IMR-90 (cell line): ENCODE measurements at regions not wholly inside any gene's neighbourhood (a gene's known extent, or its start where the extent isn't known, plus 50 kb on each side); places are given as distances from the start of the nearest gene placed in this dataset.

ENCODE experiments used
- ATAC-seq: fragments of 200-7000 bp; cut with Tn5 transposase; 2 replicates; pipeline ENCODE4 v1.9.1; 2020; ENCODE audit warnings: low read depth, mild to moderate bottlenecking, moderate library complexity
- BruUV-seq: library from RNA; stranded (reverse); fragments of 400-500 nt; replicated peaks from 2 replicates; lab custom pipeline; 2021; lab: Mats Ljungman, UMichigan
- CTCF ChIA-PET: fragments of 300-600 bp; formaldehyde crosslinking; extraction: SDS; loops from one replicate; lab custom pipeline; 2021; ENCODE audit warnings: antibody characterized with exemption; lab: Yijun Ruan, JAX
- POLR2A ChIA-PET: fragments of 300-600 bp; sonication (Branson Sonifier 250); formaldehyde crosslinking; loops from one replicate; lab custom pipeline; 2022; ENCODE audit warnings: antibody characterized with exemption; ENCODE audit not compliant: unreplicated experiment; lab: Charles Lee
- DNase-seq: peaks from one replicate; pipeline ENCODE4 v3.0.0; 2013
- H2AFZ ChIP-seq: replicated peaks from 2 replicates; pipeline ENCODE3; 2013; ENCODE audit warnings: low read length, mild to moderate bottlenecking; ENCODE audit not compliant: poor library complexity
- H2AK5ac ChIP-seq: 2 replicates; pipeline ENCODE4 v1.6.1; 2013; ENCODE audit warnings: low read depth, low read length, inconsistent platforms
- H2AK9ac ChIP-seq: replicated peaks from 2 replicates; pipeline ENCODE3; 2013; ENCODE audit warnings: mild to moderate bottlenecking, low read depth, low read length, moderate library complexity; ENCODE audit not compliant: poor library complexity
- H2BK120ac ChIP-seq: 2 replicates; pipeline ENCODE4 v1.6.1; 2013; ENCODE audit warnings: low read depth, low read length, inconsistent platforms
- H2BK15ac ChIP-seq: 3 replicates; pipeline ENCODE4 v1.6.1; 2013; ENCODE audit warnings: low read depth, low read length, inconsistent platforms
- H2BK20ac ChIP-seq: 2 replicates; pipeline ENCODE4 v1.6.1; 2013; ENCODE audit warnings: low read depth, mild to moderate bottlenecking, inconsistent platforms, low read length, moderate library complexity
- H2BK5ac ChIP-seq: 2 replicates; pipeline ENCODE4 v1.6.1; 2013; ENCODE audit warnings: mild to moderate bottlenecking, low read depth, low read length, inconsistent platforms; ENCODE audit not compliant: poor library complexity, severe bottlenecking
- H3K14ac ChIP-seq: replicated peaks from 2 replicates; pipeline ENCODE4 v1.6.1; 2013; ENCODE audit warnings: low read depth, low read length, inconsistent platforms
- H3K18ac ChIP-seq: 2 replicates; pipeline ENCODE4 v1.6.1; 2013; ENCODE audit warnings: low read depth, low read length, control low read depth
- H3K23ac ChIP-seq: 2 replicates; pipeline ENCODE4 v1.6.1; 2013; ENCODE audit warnings: low read depth, low read length, inconsistent platforms
- H3K27ac ChIP-seq: 2 replicates; pipeline ENCODE4 v1.5.1; 2013; ENCODE audit warnings: mild to moderate bottlenecking, control low read depth, low read length; ENCODE audit not compliant: insufficient read depth
- H3K27me3 ChIP-seq: 2 replicates; pipeline ENCODE4 v1.6.1; 2013; ENCODE audit warnings: low read length; ENCODE audit not compliant: control insufficient read depth, insufficient read depth
- H3K36me3 ChIP-seq: 2 replicates; pipeline ENCODE4 v1.6.1; 2013; ENCODE audit warnings: low read length, mixed read lengths; ENCODE audit not compliant: control insufficient read depth, insufficient read depth
- H3K4ac ChIP-seq: 2 replicates; pipeline ENCODE4 v1.6.1; 2013; ENCODE audit warnings: low read depth, low read length, inconsistent platforms
- H3K4me1 ChIP-seq: 2 replicates; pipeline ENCODE4 v1.6.1; 2013; ENCODE audit warnings: low read length, mixed read lengths; ENCODE audit not compliant: control insufficient read depth, insufficient read depth
- H3K4me2 ChIP-seq: 2 replicates; pipeline ENCODE4 v1.6.1; 2013; ENCODE audit warnings: low read depth, mild to moderate bottlenecking, control low read depth, low read length, moderate library complexity
- H3K4me3 ChIP-seq: 2 replicates; pipeline ENCODE4 v1.5.1; 2013; ENCODE audit warnings: low read depth, mild to moderate bottlenecking, control low read depth, low read length, moderate library complexity; ENCODE audit not compliant: insufficient read depth
- H3K56ac ChIP-seq: 2 replicates; pipeline ENCODE4 v1.6.1; 2013; ENCODE audit warnings: low read length, inconsistent platforms; ENCODE audit not compliant: insufficient read depth; ENCODE audit errors: extremely low read depth
- H3K79me1 ChIP-seq, 2 experiments: 2 replicates each; pipeline ENCODE4 v1.6.1; 2013; ENCODE audit warnings: low read length in 2 of 2, inconsistent platforms in 1 of 2, low read depth in 1 of 2
- H3K9ac ChIP-seq: 2 replicates; pipeline ENCODE4 v1.6.1; 2013; ENCODE audit warnings: low read depth, low read length, control low read depth
- H3K9me1 ChIP-seq: 2 replicates; pipeline ENCODE4 v1.6.1; 2013; ENCODE audit warnings: low read length, inconsistent platforms; ENCODE audit not compliant: insufficient read depth
- H3K9me3 ChIP-seq: 2 replicates; pipeline ENCODE4 v1.6.1; 2013; ENCODE audit warnings: low read length; ENCODE audit not compliant: control insufficient read depth, insufficient read depth
- H4K20me1 ChIP-seq: 2 replicates; pipeline ENCODE4 v1.6.1; 2013; ENCODE audit warnings: low read length, inconsistent platforms; ENCODE audit not compliant: insufficient read depth
- H4K5ac ChIP-seq: 2 replicates; pipeline ENCODE4 v1.6.1; 2013; ENCODE audit warnings: mild to moderate bottlenecking, low read depth, low read length, control low read depth
- H4K8ac ChIP-seq, 2 experiments: 2 replicates each; pipeline ENCODE4 v1.6.1; 2013; ENCODE audit warnings: low read depth in 2 of 2, low read length in 2 of 2, control low read depth in 1 of 2, inconsistent platforms in 1 of 2
- H4K91ac ChIP-seq: 2 replicates; pipeline ENCODE4 v1.6.1; 2013; ENCODE audit warnings: low read depth, low read length, inconsistent platforms; ENCODE audit not compliant: insufficient read depth
- CEBPB ChIP-seq: IDR thresholded peaks from 2 replicates; pipeline ENCODE4 v1.6.1; 2012; ENCODE audit warnings: low read depth, low read length, improper control_type of control experiment
- RCOR1 ChIP-seq: IDR thresholded peaks from 2 replicates; pipeline ENCODE4 v1.6.1; 2012; ENCODE audit warnings: mild to moderate bottlenecking, low read length, improper control_type of control experiment; ENCODE audit not compliant: insufficient replicate concordance
- SMC3 ChIP-seq: fragments of 150-350 bp; IDR thresholded peaks from 2 replicates; pipeline ENCODE4 v1.6.1; 2016; ENCODE audit warnings: low read depth, mild to moderate bottlenecking, antibody characterized with exemption, low read length, moderate library complexity
- WGBS, 2 experiments: methylation state at CpG; one replicate each; pipeline versions ENCODE4 v1.1.5 to v1.1.7; 2013; ENCODE audit warnings: missing lambda C conversion rate in 2 of 2; ENCODE audit not compliant: insufficient read length in 1 of 2; ENCODE audit errors: extremely low coverage in 2 of 2; 5-methylcytosine and 5-hydroxymethylcytosine counted together
- dilution Hi-C: fragments of 300-500 bp; cut with HindIII; formaldehyde crosslinking; loops from one replicate; pipeline ENCODE4 v1.14.3; 2018; ENCODE audit warnings: low sequenced_read_pairs; ENCODE audit not compliant: unreplicated experiment
- in situ Hi-C: fragments of 300-500 bp; cut with MboI; formaldehyde crosslinking; loops from 3 replicates; pipeline ENCODE4 v1.14.3; 2019; ENCODE audit warnings: low sequenced_read_pairs, inconsistent platforms, mixed read lengths
- intact Hi-C: fragments of 100-400 bp; cut with micrococcal nuclease; formaldehyde crosslinking; loops from 2 replicates; pipeline ENCODE4 v1.10.0; 2022
- TF ChIP-seq, protein P1 (sequence below): fragments of 150-350 bp; IDR thresholded peaks from 2 replicates; pipeline ENCODE4 v1.6.1; 2016; ENCODE audit warnings: low read depth, mild to moderate bottlenecking, low read length, moderate library complexity, borderline replicate concordance

GRCh38 chr10:90199093-90199492 lies 497.7 kb downstream of the KIF20B start:
- ATAC-seq (no peak), DNase-seq (no peak)
- Histone ChIP-seq H2AK9ac (no peak overlapping the region), H3K4ac (no peak overlapping the region), H2BK5ac (no peak overlapping the region), H3K4me2 (no peak overlapping the region), H3K27me3 (no peaks in the 10 kb centered on the region), H2AFZ (no peak overlapping the region), H3K36me3 (no peaks in the 10 kb centered on the region), H3K14ac (no peak overlapping the region), H3K56ac (no peak overlapping the region), H4K20me1 (no peaks in the 10 kb centered on the region), H4K8ac (no peak overlapping the region), H4K91ac (no peak overlapping the region), H3K27ac (no peak overlapping the region), H2AK5ac (no peak overlapping the region), H3K9me3 (no peaks in the 10 kb centered on the region), H2BK120ac (no peak overlapping the region), H3K9ac (no peak overlapping the region), H3K9me1 (no peaks in the 10 kb centered on the region), H3K18ac (no peak overlapping the region), H4K5ac (no peak overlapping the region), H3K79me1 (no peaks in the 10 kb centered on the region), H3K23ac (no peak overlapping the region), H3K4me3 (no peak overlapping the region), H3K4me1 (no peaks in the 10 kb centered on the region), H2BK15ac (no peak overlapping the region), H2BK20ac (no peak overlapping the region)
- ChIA-PET POLR2A (interaction anchor here (0.6 kb wide), 1 partner anchor 10 kb away, joined by 5 read pairs; no protein-coding TSS in a partner anchor), CTCF (interaction anchor here (0.7 to 1.3 kb wide), 2 partner anchors 25 to 29 kb away, joined by 3 to 4 read pairs; no protein-coding TSS in a partner anchor)
- dilution Hi-C loops: no loop called here
- TF ChIP-seq, protein P1, sequence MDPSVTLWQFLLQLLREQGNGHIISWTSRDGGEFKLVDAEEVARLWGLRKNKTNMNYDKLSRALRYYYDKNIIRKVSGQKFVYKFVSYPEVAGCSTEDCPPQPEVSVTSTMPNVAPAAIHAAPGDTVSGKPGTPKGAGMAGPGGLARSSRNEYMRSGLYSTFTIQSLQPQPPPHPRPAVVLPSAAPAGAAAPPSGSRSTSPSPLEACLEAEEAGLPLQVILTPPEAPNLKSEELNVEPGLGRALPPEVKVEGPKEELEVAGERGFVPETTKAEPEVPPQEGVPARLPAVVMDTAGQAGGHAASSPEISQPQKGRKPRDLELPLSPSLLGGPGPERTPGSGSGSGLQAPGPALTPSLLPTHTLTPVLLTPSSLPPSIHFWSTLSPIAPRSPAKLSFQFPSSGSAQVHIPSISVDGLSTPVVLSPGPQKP: no peak
- no peak for TF ChIP-seq RCOR1
- TF ChIP-seq SMC3: no peak
- TF ChIP-seq CEBPB: no peak
- BruUV-seq: no TSS peak
- in situ Hi-C loops: no loop called here
- intact Hi-C loops: no loop called here
- no CpG with 5 or more reads among the region's 2 CpGs for WGBS, 2 experiments
